HG03196 (cell line): ENCODE measurements at regions not wholly inside any gene's neighbourhood (a gene's known extent, or its start where the extent isn't known, plus 50 kb on each side); places are given as distances from the start of the nearest gene placed in this dataset.

Source experiments
- ATAC-seq: cut with Tn5 transposase; IDR thresholded peaks from one replicate; pipeline ENCODE4 v1.9.1; 2021; ENCODE audit not compliant: unreplicated experiment

- ATAC-seq: no peak
Observed at GRCh38 chr5:74430631-74431289, 209.8 kb downstream of the ENC1 start.

DNA sequence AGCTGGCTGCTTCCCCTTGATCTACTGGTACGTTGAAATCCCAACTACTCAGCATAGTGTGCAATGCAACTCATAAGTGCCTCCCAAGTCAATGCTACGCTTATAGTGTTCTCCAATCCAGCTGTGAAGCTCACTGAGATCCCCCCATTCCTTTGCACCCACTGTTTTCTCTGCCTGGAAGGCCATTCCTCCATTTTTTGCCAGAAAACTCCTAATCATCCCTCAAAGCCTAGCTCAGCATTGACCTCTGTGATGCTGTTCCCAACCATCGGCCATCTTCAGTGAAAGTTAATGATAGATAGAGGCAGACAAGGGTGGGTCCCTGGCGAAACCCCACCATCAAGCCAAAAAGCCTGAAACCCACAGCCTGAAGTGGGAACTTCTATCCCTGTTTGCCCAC lies 211.0 kb downstream of the ENC1 start:
- no peak for ATAC-seq

DNA sequence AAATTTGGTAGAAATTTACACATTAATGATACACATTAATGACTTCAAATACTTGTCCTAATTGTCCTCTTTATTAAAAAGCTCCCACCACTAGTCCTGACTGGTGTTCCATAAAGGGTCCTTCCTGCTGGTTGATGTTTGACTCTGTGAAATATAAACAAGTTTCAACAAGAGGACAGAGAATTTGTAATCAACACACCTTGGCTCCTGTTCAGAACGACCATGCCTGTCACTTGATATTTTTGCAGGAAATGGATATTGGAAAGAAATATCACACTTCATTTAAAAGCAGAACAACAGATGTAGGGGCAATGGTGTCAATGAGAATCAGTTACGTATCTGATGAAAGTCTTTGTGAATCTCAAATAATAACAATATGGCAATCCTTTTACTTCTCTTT lies 211.7 kb downstream of the ENC1 start:
- ATAC-seq: no peak

- no peak for ATAC-seq
Observed at GRCh38 chr5:74428275-74428674, 212.3 kb downstream of the ENC1 start.

DNA sequence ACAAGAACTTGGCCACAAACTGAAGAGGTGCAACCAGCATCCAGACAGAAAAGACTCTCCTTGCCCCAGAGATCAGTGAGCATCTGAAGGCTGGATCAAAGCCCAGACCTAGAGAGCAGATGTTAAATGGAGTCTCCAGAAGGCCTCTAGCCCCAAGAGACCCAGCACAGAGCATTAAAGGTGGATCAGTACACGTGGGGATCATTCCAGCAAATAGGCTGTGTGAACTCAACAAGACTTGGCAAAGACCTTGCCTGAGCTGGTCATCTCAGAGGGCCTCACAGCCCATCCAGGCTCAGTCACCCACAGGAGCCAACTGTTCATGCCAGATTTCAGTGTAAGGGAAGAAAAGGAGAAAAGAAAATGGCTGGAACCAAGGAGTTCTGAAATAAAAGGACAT lies 214.0 kb downstream of the ENC1 start:
- ATAC-seq: no peak

GRCh38 chr5:74424162-74424868 lies 216.2 kb downstream of the ENC1 start:
- ATAC-seq: no peak

- no peak for ATAC-seq
Observed at GRCh38 chr5:74423383-74423782, 217.1 kb downstream of the ENC1 start.

DNA sequence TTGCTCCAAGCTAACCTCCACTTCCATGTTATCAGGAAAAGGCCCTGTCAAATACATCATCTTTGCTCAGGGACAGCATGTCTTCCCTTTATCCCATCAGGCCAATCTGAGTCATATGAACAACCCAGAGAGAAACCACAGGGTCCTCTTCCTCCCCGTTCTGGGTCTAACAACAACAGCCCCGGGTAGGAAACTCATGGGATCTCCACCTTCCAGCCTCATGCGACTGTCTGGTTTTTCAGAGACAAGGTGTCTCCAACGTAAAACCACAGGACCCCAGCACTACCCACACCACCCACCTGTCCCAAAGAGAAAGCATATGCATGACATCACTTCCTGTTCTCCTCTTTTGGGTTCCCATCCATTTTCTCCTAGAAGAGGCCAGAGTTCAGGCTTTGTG lies 217.9 kb downstream of the ENC1 start:
- ATAC-seq: no peak

GRCh38 chr5:74422030-74422429 lies 218.5 kb downstream of the ENC1 start:
- no peak for ATAC-seq

GRCh38 chr5:74421377-74421776 lies 219.2 kb downstream of the ENC1 start:
- no peak for ATAC-seq

GRCh38 chr5:74420947-74421346 lies 219.6 kb downstream of the ENC1 start:
- ATAC-seq: no peak

DNA sequence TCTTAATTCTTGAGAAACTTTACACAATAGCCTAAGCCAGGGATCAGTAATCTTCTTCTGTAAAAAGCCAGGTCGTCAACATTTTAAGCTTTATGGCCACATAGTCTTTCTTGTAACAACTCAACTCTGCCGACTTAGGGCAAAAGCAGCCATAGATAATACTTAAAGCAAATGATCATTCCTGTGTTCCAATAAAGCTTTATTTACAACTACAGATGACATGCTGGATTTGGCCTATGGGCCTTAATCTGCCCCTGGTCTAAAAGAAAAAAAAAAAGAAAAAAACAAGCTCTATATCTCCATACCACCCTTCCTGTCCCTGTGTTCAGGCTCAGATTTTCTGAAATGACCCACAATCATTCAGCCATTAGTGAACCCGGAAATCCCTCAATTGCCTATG lies 220.3 kb downstream of the ENC1 start:
- no peak for ATAC-seq

GRCh38 chr5:74419468-74419867 lies 221.1 kb downstream of the ENC1 start:
- ATAC-seq: no peak

DNA sequence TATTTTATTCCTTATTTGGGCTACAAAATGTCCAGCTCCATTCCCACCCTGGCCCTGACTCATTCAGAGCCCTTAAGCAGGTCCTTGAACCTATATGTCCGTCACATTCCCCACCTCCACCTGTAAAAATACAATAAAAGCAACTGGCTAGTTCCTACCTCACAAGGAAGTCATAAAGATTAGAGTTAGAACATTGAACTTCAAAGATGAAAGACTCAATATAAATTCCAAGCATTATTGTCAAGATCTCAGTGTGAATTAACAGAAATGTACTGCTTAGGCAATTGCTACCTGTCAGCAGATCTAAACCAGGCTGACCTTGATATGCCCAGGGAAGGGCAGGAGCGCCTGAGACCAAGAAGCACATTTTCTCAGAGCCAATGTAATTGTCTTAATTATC lies 221.8 kb downstream of the ENC1 start:
- ATAC-seq: no peak

DNA sequence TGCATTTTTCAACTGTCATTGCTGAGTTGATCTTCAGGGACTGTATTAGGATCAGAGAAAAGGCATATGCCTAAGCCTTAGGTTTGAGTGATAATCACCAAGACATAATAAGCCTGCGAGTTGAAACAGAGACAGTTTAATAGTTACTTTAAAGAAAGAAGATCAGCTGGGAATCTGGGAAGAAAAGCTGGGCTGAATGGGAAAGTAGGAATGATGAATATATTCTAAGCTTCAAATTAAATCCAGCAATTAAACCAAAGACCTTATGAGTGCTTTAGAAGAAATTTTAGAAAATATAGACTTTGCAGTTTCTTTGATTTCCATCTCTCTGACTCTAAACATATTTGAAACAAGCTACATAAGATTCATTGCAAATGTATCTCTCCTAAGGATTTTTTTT lies 222.3 kb downstream of the ENC1 start:
- ATAC-seq: no peak

DNA sequence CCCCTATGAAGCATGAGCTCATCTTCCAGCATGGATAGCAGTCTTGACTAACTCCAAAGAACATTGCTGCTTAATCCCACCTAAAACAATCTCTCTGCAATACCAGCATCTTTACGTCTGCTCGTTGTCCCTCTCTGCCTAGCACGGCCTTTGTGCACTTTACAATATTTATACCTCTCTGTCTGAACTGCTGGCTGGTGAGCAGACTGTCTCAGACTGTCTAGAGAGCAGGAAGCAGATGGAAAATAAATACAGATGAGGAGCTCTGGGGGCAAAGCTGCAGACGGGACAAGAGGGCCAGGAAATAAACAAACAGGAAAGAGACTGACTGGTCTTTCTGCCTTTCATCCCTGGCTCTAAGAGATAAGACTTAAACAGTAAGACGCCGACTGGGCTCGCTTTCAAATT lies 224.8 kb downstream of the ENC1 start:
- no peak for ATAC-seq

DNA sequence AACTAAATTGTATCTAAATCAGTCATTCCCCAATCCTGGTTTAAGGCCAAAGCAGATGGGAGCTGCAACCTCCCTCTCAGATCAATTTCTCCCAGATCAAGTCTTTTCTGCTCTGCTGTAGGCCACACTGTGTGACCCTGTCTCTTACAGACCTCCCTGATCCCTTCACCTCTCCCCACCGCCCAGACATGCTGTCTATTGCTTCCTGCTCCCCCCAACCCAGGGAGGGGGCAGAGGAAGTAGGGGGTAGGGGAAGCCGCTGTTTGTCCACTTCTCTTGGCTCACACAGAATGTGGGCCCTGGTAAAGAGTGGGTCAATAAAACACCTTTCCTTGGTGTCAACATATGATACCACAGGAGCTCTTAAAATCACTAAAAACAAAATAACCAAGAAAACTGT lies 226.3 kb downstream of the ENC1 start:
- ATAC-seq: no peak

DNA sequence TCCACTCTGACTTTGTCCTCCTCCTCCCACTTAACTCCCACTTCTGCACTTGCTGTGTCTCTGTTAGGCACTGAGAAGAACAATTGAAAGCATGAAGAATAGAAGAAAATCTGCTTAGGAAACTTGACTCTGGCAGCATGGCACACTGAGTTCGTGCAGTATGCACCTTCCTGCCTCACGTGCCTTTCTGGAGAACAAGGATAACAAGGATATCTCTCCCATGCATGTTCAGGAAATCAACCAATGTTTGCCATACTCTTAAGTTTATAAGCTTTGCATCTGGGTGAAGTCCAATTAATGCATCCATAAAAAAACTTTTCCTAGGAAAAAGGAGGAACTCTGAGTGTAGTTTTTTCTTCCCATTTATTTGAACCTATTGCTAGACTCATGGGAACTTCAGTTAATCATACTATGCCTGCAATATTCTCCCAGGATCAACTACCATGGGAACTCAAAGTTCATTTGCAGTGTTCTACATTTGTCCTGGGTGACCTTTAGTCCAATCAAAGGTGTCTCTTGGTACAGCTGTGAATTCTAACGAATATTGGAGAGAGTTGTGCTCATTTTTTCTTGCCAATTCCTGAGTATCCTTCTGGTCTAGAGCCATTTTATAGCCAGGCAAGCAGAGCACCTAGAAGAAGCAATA lies 227.0 kb downstream of the ENC1 start:
- no peak for ATAC-seq

DNA sequence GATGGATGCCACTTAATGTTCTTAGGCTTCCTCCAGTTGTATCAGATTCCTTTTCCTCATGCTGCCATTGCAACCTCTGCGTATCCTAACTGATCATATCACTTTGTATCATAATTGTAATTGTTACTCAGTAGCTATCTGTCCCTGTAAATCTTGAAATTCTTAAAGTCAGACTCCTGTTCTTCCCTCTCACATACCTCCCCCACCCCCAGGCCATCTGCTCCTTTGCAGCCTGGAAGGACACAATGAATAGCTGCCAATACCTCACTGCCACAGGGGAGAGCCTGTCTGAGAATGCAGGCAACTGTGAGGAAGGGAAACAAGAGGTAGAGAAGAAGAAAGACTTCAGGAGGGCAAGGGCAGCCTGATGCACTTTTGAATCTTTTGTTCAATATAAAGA lies 228.5 kb downstream of the ENC1 start:
- no peak for ATAC-seq

GRCh38 chr5:74409712-74410111 lies 230.8 kb downstream of the ENC1 start:
- ATAC-seq: no peak

GRCh38 chr5:74409166-74409706 lies 231.3 kb downstream of the ENC1 start:
- ATAC-seq: no peak
